ENCODE measurements at regions not wholly inside any gene's neighbourhood (a gene's known extent, or its start where the extent isn't known, plus 50 kb on each side); places are given as distances from the start of the nearest gene placed in this dataset.
A peak's percentile ranks its signal among the peaks of the same experiment; 100 is the strongest.

- DNase-seq = no peak
These were observed 68.1 kb upstream of the ACKR3 start for GRCh38 chr2:236501531-236501930.

GRCh38 chr2:236503100-236503499 lies 66.5 kb upstream of the ACKR3 start:
- no peak for DNase-seq

- DNase-seq = no peak
These were observed 66.0 kb upstream of the ACKR3 start for GRCh38 chr2:236503583-236503982.

- DNase-seq = no peak
These were observed 64.6 kb upstream of the ACKR3 start for GRCh38 chr2:236505041-236505440.

- DNase-seq = no peak
These were observed 64.0 kb upstream of the ACKR3 start for GRCh38 chr2:236505648-236506047.

GRCh38 chr2:236507393-236508085 lies 62.1 kb upstream of the ACKR3 start:
- DNase-seq = no peak

GRCh38 chr2:236508466-236508865 lies 61.2 kb upstream of the ACKR3 start:
- no peak for DNase-seq

GRCh38 chr2:236510034-236510433 lies 59.6 kb upstream of the ACKR3 start:
- DNase-seq = no peak

GRCh38 chr2:236511266-236511665 lies 58.4 kb upstream of the ACKR3 start:
- no peak for DNase-seq

- no peak for DNase-seq
These were observed 57.4 kb upstream of the ACKR3 start for GRCh38 chr2:236512267-236512666.

GRCh38 chr2:236512902-236513435 lies 56.7 kb upstream of the ACKR3 start:
- peak; percentile 28 for DNase-seq

GRCh38 chr2:236513956-236514355 lies 55.7 kb upstream of the ACKR3 start:
- DNase-seq = no peak

GRCh38 chr2:236516708-236517107 lies 52.9 kb upstream of the ACKR3 start:
- DNase-seq = no peak

- no peak for DNase-seq
These were observed 52.2 kb upstream of the ACKR3 start for GRCh38 chr2:236517251-236518031.
